ENCODE measurements at regions not wholly inside any gene's neighbourhood (a gene's known extent, or its start where the extent isn't known, plus 50 kb on each side); places are given as distances from the start of the nearest gene placed in this dataset.

GRCh38 chr9:27880156-27880555 is 306.9 kb upstream of the C9orf72 start:
- TF ChIP-seq CTCF (IDR thresholded peaks at IDR 0.05; ENCODE audit: low read length) (no peak), EZH2 (optimal IDR thresholded peaks at IDR 0.05; ENCODE audit: low read depth, low read length) (no peak), EZH2phosphoT487 (IDR thresholded peaks at IDR 0.05; ENCODE audit: low read length) (no peak)
